ENCODE measurements at regions not wholly inside any gene's neighbourhood (a gene's known extent, or its start where the extent isn't known, plus 50 kb on each side); places are given as distances from the start of the nearest gene placed in this dataset.

- TF ChIP-seq POLR2AphosphoS5 (IDR thresholded peaks at IDR 0.05; ENCODE audit: low read depth, low read length) (no peak), POLR2A (IDR thresholded peaks at IDR 0.05; ENCODE audit: low read depth, low read length) (no peak), TAF1 (IDR thresholded peaks at IDR 0.05; ENCODE audit: low read depth, low read length) (no peak), PAX5 (IDR thresholded peaks at IDR 0.05; ENCODE audit: insufficient read depth, low read length, severe bottlenecking) (no peak)
These were observed 533.5 kb downstream of the TNS1 start for GRCh38 chr2:217469203-217469810.
